Right lobe of liver (tissue), 6 donors: ENCODE measurements at regions not wholly inside any gene's neighbourhood (a gene's known extent, or its start where the extent isn't known, plus 50 kb on each side); places are given as distances from the start of the nearest gene placed in this dataset.

Source experiments
- ATAC-seq, 4 donors: fragments of 200-7000 bp; cut with Tn5 transposase; one replicate each; pipeline ENCODE4 v1.9.1; 2020; ENCODE audit warnings: mild to moderate bottlenecking in 4 of 4, moderate library complexity in 4 of 4
- DNase-seq, 3 donors: peaks; one replicate each; pipeline ENCODE4 v3.0.0-alpha.2; 2020
- H3K27ac ChIP-seq, 3 donors: fragments of 200-600 bp; one replicate each; pipeline ENCODE4 v1.8.0; 2022
- H3K27me3 ChIP-seq, 2 donors: fragments of 200-600 bp; one replicate each; pipeline ENCODE4 v1.8.0; 2022
- H3K36me3 ChIP-seq, 4 donors: fragments of 200-600 bp; sonication (generic) in 1 of 4; one replicate each; pipeline versions ENCODE4 v1.5.1 to v1.8.0; 2017 to 2022; ENCODE audit warnings: control low read depth in 1 of 4
- H3K4me1 ChIP-seq, 4 donors: fragments of 200-600 bp; sonication (generic) in 1 of 4; one replicate each; pipeline versions ENCODE4 v1.5.1 to v1.8.0; 2017 to 2022; ENCODE audit warnings: control low read depth in 1 of 4
- H3K4me3 ChIP-seq, 3 donors: fragments of 200-600 bp; one replicate each; pipeline ENCODE4 v1.8.0; 2022
- H3K9me3 ChIP-seq, 4 donors: fragments of 200-600 bp; sonication (generic) in 1 of 4; one replicate each; pipeline versions ENCODE4 v1.5.1 to v1.8.0; 2017 to 2022; ENCODE audit warnings: control low read depth in 1 of 4
- CTCF ChIP-seq, 4 donors: fragments of 200-600 bp in 3 of 4; fragments of 450-650 bp in 1 of 4; IDR thresholded peaks; one replicate each; pipeline versions ENCODE4 v1.5.1 to v1.8.0; 2016 to 2022; ENCODE audit warnings: antibody characterized with exemption in 4 of 4, mild to moderate bottlenecking in 2 of 4
- POLR2A ChIP-seq: fragments of 450-650 bp; IDR thresholded peaks from one replicate; pipeline ENCODE4 v1.6.1; 2017; ENCODE audit warnings: antibody characterized with exemption, mild to moderate bottlenecking
- WGBS: methylation state at CpG from one replicate; pipeline ENCODE4 v1.1.6; 2018; ENCODE audit warnings: low coverage, low lambda C conversion rate; ENCODE audit not compliant: insufficient coverage; ENCODE audit errors: missing lambda C conversion rate; 5-methylcytosine and 5-hydroxymethylcytosine counted together
- intact Hi-C, 2 donors: fragments of 100-400 bp; cut with DNase I; formaldehyde crosslinking; loops; one replicate each; pipeline versions ENCODE4 v1.11.2 to v1.14.1; 2022
- donor health status: DM: no; HTN: yes; CAD: no.
- donor health status: DM: no; HTN: no; CAD: no.
- donor health status: DM: no; HTN: no; CAD: no.
- donor health status: DM: no; HTN: yes; CAD: no.
- donor health status: DM: no; HTN: yes; CAD: no.

- TF ChIP-seq POLR2A (no peak), CTCF (IDR thresholded peaks at IDR 0.05) (no peak)
- Histone ChIP-seq H3K4me3 (no peak overlapping the region), H3K27me3 (no peaks in the 10 kb centered on the region), H3K4me1 (no peaks in the 10 kb centered on the region), H3K9me3 (no peaks in the 10 kb centered on the region), H3K27ac (no peak overlapping the region), H3K36me3 (no peaks in the 10 kb centered on the region)
- no peak for DNase-seq
- no peak for ATAC-seq
- WGBS: 100% methylated on average over 1 of the region's 2 CpGs
- intact Hi-C loops: no loop called here
Measured at GRCh38 chr4:11201256-11201655, 227.4 kb downstream of the HS3ST1 start.

GRCh38 chr4:11198516-11199305 lies 230.0 kb downstream of the HS3ST1 start:
- no peak for TF ChIP-seq CTCF (IDR thresholded peaks at IDR 0.05)
- no peak for TF ChIP-seq POLR2A
- Histone ChIP-seq H3K36me3 (no peaks in the 10 kb centered on the region), H3K9me3 (no peaks in the 10 kb centered on the region), H3K4me3 (no peak overlapping the region), H3K27ac (no peak overlapping the region), H3K4me1 (no peaks in the 10 kb centered on the region), H3K27me3 (no peaks in the 10 kb centered on the region)
- 63% methylated on average over 14 of the region's 14 CpGs for WGBS
- intact Hi-C loops: no loop called here
- DNase-seq (no peak), ATAC-seq (no peak)

GRCh38 chr4:11197631-11198341 lies 230.9 kb downstream of the HS3ST1 start:
- Histone ChIP-seq H3K27ac (no peak overlapping the region), H3K9me3 (no peaks in the 10 kb centered on the region), H3K4me1 (no peaks in the 10 kb centered on the region), H3K4me3 (no peak overlapping the region), H3K36me3 (no peaks in the 10 kb centered on the region), H3K27me3 (no peaks in the 10 kb centered on the region)
- DNase-seq (no peak), ATAC-seq (no peak)
- WGBS: 65% methylated on average over 8 of the region's 8 CpGs
- TF ChIP-seq POLR2A (no peak), CTCF (IDR thresholded peaks at IDR 0.05) (no peak)
- intact Hi-C loops: no loop called here

DNA sequence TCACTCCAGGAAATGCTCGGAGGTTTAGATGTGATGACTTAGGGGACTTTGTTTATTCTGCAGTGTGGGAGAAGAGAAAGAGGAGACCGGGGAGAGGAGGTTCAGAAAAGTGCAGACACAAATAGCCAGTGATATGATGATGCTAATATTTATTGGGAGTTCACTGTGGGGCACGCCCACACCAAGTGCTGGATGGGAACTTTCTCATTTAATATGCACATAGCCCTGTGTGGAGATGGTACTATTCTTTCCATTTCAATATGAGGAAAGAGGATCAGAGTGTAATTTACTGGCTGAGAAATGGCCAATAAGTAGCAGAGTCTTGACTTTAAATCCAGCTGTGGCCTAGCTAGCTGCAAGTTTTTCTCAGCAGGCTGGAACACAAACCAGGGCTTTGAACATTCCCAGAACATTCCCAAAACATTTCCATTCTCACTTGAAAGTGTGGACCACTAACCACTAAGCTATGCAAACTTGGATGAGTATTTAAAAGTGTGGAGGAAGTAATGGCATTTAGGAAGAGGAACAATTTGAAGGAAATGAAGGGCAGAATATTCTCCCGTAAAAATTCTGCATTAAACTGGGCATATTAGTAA lies 231.7 kb downstream of the HS3ST1 start:
- TF ChIP-seq POLR2A (no peak), CTCF (IDR thresholded peaks at IDR 0.05) (no peak)
- Histone ChIP-seq H3K27me3 (no peaks in the 10 kb centered on the region), H3K27ac (no peak overlapping the region), H3K4me1 (no peaks in the 10 kb centered on the region), H3K9me3 (no peaks in the 10 kb centered on the region), H3K36me3 (no peaks in the 10 kb centered on the region), H3K4me3 (no peak overlapping the region)
- 31% methylated on average over 4 of the region's 4 CpGs for WGBS
- ATAC-seq (no peak), DNase-seq (no peak)
- intact Hi-C loops: no loop called here
